MM.1S (cell line): ENCODE measurements at regions not wholly inside any gene's neighbourhood (a gene's known extent, or its start where the extent isn't known, plus 50 kb on each side); places are given as distances from the start of the nearest gene placed in this dataset.

Experiments used
- CTCF ChIP-seq: fragments of 300-600 bp; sonication (generic); IDR thresholded peaks from 2 replicates; pipeline ENCODE4 v1.5.1; 2016; ENCODE audit warnings: antibody characterized with exemption, low read length, mixed read lengths
- EZH2 ChIP-seq: fragments of 300-600 bp; sonication (generic); optimal IDR thresholded peaks from 2 replicates; pipeline ENCODE3; 2017; ENCODE audit warnings: low read depth, mild to moderate bottlenecking, antibody characterized with exemption, low read length, mixed read lengths
- EZH2phosphoT487 ChIP-seq: fragments of 300-600 bp; sonication (generic); IDR thresholded peaks from 2 replicates; pipeline ENCODE4 v1.6.1; 2018; ENCODE audit warnings: antibody characterized with exemption, low read length

DNA sequence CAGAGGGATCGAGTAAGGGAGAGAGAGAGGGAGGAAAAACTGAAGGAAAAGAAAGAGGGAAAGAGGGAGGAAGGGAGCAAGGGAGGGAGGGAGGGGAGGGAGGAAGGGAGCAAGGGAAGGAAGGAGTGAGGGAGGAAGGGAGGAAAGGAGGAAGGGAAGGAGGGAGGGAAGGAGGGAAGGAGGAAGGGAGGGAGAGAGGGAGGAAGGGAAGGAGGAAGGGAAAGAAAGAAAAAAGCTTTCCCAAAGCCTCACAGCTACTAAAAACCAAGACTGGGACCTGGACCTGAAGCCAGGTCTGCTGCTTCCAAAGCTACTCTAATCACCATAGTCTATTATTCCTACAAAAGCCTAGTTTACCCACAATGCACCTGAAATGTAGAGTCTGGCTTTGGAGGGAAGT, 259.8 kb upstream of the WWC1 start:
- TF ChIP-seq CTCF: no peak
- no peak for TF ChIP-seq EZH2phosphoT487
- TF ChIP-seq EZH2: no peak
